GM13976 (cell line): ENCODE measurements at regions not wholly inside any gene's neighbourhood (a gene's known extent, or its start where the extent isn't known, plus 50 kb on each side); places are given as distances from the start of the nearest gene placed in this dataset.

Source experiments
- DNase-seq: peaks from one replicate; pipeline ENCODE4 v3.0.0; 2012; ENCODE audit warnings: low spot score
- CTCF ChIP-seq: IDR thresholded peaks from 2 replicates; pipeline ENCODE4 v1.5.1; 2012; ENCODE audit warnings: borderline replicate concordance, mild to moderate bottlenecking; ENCODE audit not compliant: insufficient read depth; ENCODE audit errors: extremely low read depth, missing control alignments, control extremely low read depth
- in situ Hi-C: fragments of 300-500 bp; cut with MboI; formaldehyde crosslinking; loops from one replicate; pipeline ENCODE4 v1.12.0; 2022; ENCODE audit warnings: low sequenced_read_pairs, mixed read lengths, inconsistent platforms; ENCODE audit not compliant: unreplicated experiment

- no peak for DNase-seq
- no peak for TF ChIP-seq CTCF
- in situ Hi-C loops: no loop called here
Measured at GRCh38 chr6:44618371-44618770, 230.9 kb downstream of the CDC5L start.

- in situ Hi-C loops: no loop called here
- TF ChIP-seq CTCF: no peak
- no peak for DNase-seq
Measured at GRCh38 chr6:44620922-44621321, 233.4 kb downstream of the CDC5L start.

GRCh38 chr6:44621846-44622245, 234.3 kb downstream of the CDC5L start:
- in situ Hi-C loops: no loop called here
- DNase-seq: no peak
- TF ChIP-seq CTCF: no peak

GRCh38 chr6:44622555-44622954, 235.0 kb downstream of the CDC5L start:
- TF ChIP-seq CTCF: no peak
- in situ Hi-C loops: no loop called here
- DNase-seq: no peak

- no peak for TF ChIP-seq CTCF
- in situ Hi-C loops: no loop called here
- no peak for DNase-seq
Measured at GRCh38 chr6:44622956-44623355, 235.4 kb downstream of the CDC5L start.

GRCh38 chr6:44624226-44624625, 236.7 kb downstream of the CDC5L start:
- DNase-seq: no peak
- no peak for TF ChIP-seq CTCF
- in situ Hi-C loops: no loop called here
